Sigmoid colon (tissue), 6 donors: ENCODE measurements at regions not wholly inside any gene's neighbourhood (a gene's known extent, or its start where the extent isn't known, plus 50 kb on each side); places are given as distances from the start of the nearest gene placed in this dataset.

ENCODE experiments used
- DNase-seq: peaks from one replicate; pipeline ENCODE4 v3.0.0-alpha.2; 2019
- H3K27ac ChIP-seq, 4 donors: fragments of 200-600 bp; sonication (generic); one replicate each; pipeline ENCODE4 v1.5.1; 2016 to 2019; ENCODE audit warnings: mild to moderate bottlenecking in 1 of 4
- H3K27me3 ChIP-seq, 3 donors: fragments of 200-600 bp; sonication (generic); one replicate each; pipeline ENCODE4 v1.5.1; 2019; ENCODE audit warnings: mild to moderate bottlenecking in 1 of 3
- H3K36me3 ChIP-seq, 4 donors: fragments of 200-600 bp; sonication (generic); one replicate each; pipeline ENCODE4 v1.5.1; 2016 to 2019
- H3K4me1 ChIP-seq, 4 donors: fragments of 200-600 bp; sonication (generic); one replicate each; pipeline ENCODE4 v1.5.1; 2017 to 2019
- H3K4me3 ChIP-seq, 4 donors: fragments of 200-600 bp; sonication (generic); one replicate each; pipeline ENCODE4 v1.5.1; 2017 to 2019; ENCODE audit warnings: mild to moderate bottlenecking in 2 of 4, moderate library complexity in 1 of 4
- H3K9me3 ChIP-seq, 4 donors: fragments of 200-600 bp in 3 of 4; sonication (generic) in 3 of 4; one replicate each; pipeline versions ENCODE4 v1.5.1 to v1.6.1; 2013 to 2019
- CTCF ChIP-seq, 4 experiments: fragments of 450-650 bp in 3 of 4; fragments of 200-600 bp in 1 of 4; IDR thresholded peaks; one replicate each; pipeline ENCODE4 v1.5.1; 2016 to 2019; ENCODE audit warnings: antibody characterized with exemption in 4 of 4, mild to moderate bottlenecking in 3 of 4, moderate library complexity in 2 of 4
- EP300 ChIP-seq, 4 donors: sonication (generic); formaldehyde crosslinking; IDR thresholded peaks; one replicate each; pipeline ENCODE4 v1.6.1; 2017; ENCODE audit warnings: antibody characterized with exemption in 4 of 4
- POLR2A ChIP-seq, 2 donors: fragments of 450-650 bp; IDR thresholded peaks; one replicate each; pipeline ENCODE4 v1.6.1; 2016; ENCODE audit warnings: antibody characterized with exemption in 2 of 2, mild to moderate bottlenecking in 2 of 2, moderate library complexity in 2 of 2
- POLR2AphosphoS5 ChIP-seq, 4 donors: sonication (generic); formaldehyde crosslinking; IDR thresholded peaks; one replicate each; pipeline ENCODE4 v1.6.1; 2017; ENCODE audit warnings: antibody characterized with exemption in 4 of 4
- WGBS, 2 donors: extraction: QIAGEN DNeasy Blood & Tissue Kit; methylation state at CpG; one replicate each; pipeline ENCODE4 v1.1.7; 2013; 5-methylcytosine and 5-hydroxymethylcytosine counted together
- intact Hi-C: fragments of 100-400 bp; cut with DNase I; formaldehyde crosslinking; loops from one replicate; pipeline ENCODE4 v1.15.1; 2023
- donor health status: healthy with polysubstance abuse.
- donor health status: healthy.

- TF ChIP-seq CTCF (IDR thresholded peaks at IDR 0.05) (no peak), EP300 (IDR thresholded peaks at IDR 0.05) (no peak), POLR2AphosphoS5 (IDR thresholded peaks at IDR 0.05) (no peak), POLR2A (IDR thresholded peaks at IDR 0.05) (no peak)
- Histone ChIP-seq H3K9me3 (no peaks in the 10 kb centered on the region), H3K4me1 (no peaks in the 10 kb centered on the region), H3K27me3 (no peaks in the 10 kb centered on the region), H3K27ac (no peak overlapping the region), H3K36me3 (no peaks in the 10 kb centered on the region), H3K4me3 (no peak overlapping the region)
- intact Hi-C loops: no loop called here
- DNase-seq: no peak
- 78 to 91% methylated on average over 2 of the region's 2 CpGs for WGBS, 2 donors
Measured at GRCh38 chr10:78392197-78392596, 358.5 kb downstream of the RPS24 start.

GRCh38 chr10:78393094-78393493 is 359.4 kb downstream of the RPS24 start:
- H3K27me3 ChIP-seq: no peaks in the 10 kb centered on the region
- intact Hi-C loops: no loop called here
- no peak for TF ChIP-seq POLR2A (IDR thresholded peaks at IDR 0.05)
- TF ChIP-seq EP300 (IDR thresholded peaks at IDR 0.05): no peak
- no peak for TF ChIP-seq POLR2AphosphoS5 (IDR thresholded peaks at IDR 0.05)
- no peak for TF ChIP-seq CTCF (IDR thresholded peaks at IDR 0.05)
- DNase-seq: no peak
- no peak overlapping the region for H3K27ac ChIP-seq
- no peak overlapping the region for H3K4me3 ChIP-seq
- no peaks in the 10 kb centered on the region for H3K4me1 ChIP-seq
- H3K36me3 ChIP-seq: no peaks in the 10 kb centered on the region
- no peaks in the 10 kb centered on the region for H3K9me3 ChIP-seq

DNA sequence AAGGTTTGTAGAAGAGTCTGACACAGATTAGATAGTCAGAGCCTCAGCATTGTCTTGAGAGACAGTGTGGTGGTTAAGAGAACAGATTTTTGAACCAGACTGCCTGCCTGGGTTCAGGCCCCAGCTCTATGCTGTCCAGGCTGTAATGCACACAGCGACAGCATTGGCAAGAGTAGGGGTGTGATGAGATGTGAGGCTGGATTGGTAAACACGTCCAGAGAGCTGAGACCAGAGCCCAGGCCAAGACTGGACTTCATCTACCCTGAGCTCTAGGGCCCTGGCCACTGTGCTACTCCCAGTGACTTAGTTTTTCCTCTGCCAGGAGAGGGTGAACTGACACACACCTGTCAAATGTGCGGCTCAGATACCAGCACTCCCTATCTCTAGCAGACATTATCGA is 360.4 kb downstream of the RPS24 start:
- no peak for TF ChIP-seq EP300 (IDR thresholded peaks at IDR 0.05)
- no peaks in the 10 kb centered on the region for H3K36me3 ChIP-seq
- 87% methylated on average over 4 of the region's 4 CpGs for WGBS, 2 donors
- intact Hi-C loops: no loop called here
- no peak overlapping the region for H3K27ac ChIP-seq
- no peak overlapping the region for H3K4me3 ChIP-seq
- no peak for DNase-seq
- H3K9me3 ChIP-seq: no peaks in the 10 kb centered on the region
- no peaks in the 10 kb centered on the region for H3K27me3 ChIP-seq
- H3K4me1 ChIP-seq: no peaks in the 10 kb centered on the region

GRCh38 chr10:78395162-78395561 is 361.5 kb downstream of the RPS24 start:
- Histone ChIP-seq H3K27me3 (no peaks in the 10 kb centered on the region), H3K4me1 (no peaks in the 10 kb centered on the region), H3K4me3 (no peak overlapping the region), H3K9me3 (no peaks in the 10 kb centered on the region), H3K27ac (no peak overlapping the region), H3K36me3 (no peaks in the 10 kb centered on the region)
- TF ChIP-seq EP300 (IDR thresholded peaks at IDR 0.05) (no peak), POLR2AphosphoS5 (IDR thresholded peaks at IDR 0.05) (no peak), CTCF (IDR thresholded peaks at IDR 0.05) (no peak), POLR2A (IDR thresholded peaks at IDR 0.05) (no peak)
- intact Hi-C loops: no loop called here
- 88 to 92% methylated on average over 4 of the region's 4 CpGs for WGBS, 2 donors
- DNase-seq: no peak

DNA sequence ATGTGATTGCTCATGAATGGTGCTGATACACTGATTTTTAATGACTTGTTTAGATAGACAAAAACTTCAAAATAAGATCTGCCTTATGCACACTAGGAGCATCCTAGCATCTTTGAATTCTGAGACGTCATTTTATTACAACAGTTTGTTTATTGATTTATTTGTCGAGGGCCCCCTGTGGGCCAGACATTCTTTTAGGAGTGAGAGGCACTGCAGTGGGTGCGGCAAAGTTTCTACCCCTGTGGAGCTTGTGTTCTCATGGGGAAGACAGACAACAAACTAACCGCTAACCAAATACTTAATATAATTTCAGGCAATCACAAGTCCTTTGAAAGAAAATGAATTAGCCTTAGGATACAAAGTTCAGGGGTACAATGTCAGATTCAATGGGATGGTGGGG is 363.1 kb downstream of the RPS24 start:
- H3K27me3 ChIP-seq: no peaks in the 10 kb centered on the region
- H3K36me3 ChIP-seq: no peaks in the 10 kb centered on the region
- H3K4me1 ChIP-seq: peaks cover 0 to 8% (median 3%) of the 10 kb centered on the region in 4 donors
- H3K9me3 ChIP-seq: no peaks in the 10 kb centered on the region
- no peak for DNase-seq
- 72 to 85% methylated on average over 4 of the region's 4 CpGs for WGBS, 2 donors
- intact Hi-C loops: no loop called here
- no peak overlapping the region for H3K4me3 ChIP-seq
- H3K27ac ChIP-seq: no peak overlapping the region
- no peak for TF ChIP-seq POLR2AphosphoS5 (IDR thresholded peaks at IDR 0.05)
- no peak for TF ChIP-seq POLR2A (IDR thresholded peaks at IDR 0.05)
- no peak for TF ChIP-seq EP300 (IDR thresholded peaks at IDR 0.05)
- TF ChIP-seq CTCF (IDR thresholded peaks at IDR 0.05): no peak
